Dermis blood vessel endothelial cell (primary cell): ENCODE measurements at regions not wholly inside any gene's neighbourhood (a gene's known extent, or its start where the extent isn't known, plus 50 kb on each side); places are given as distances from the start of the nearest gene placed in this dataset.

Source experiments
- DNase-seq: peaks from one replicate; pipeline ENCODE4 v3.0.0; 2010

- DNase-seq, result no peak
Observed at GRCh38 chr6:121835662-121836061, 400.2 kb downstream of the GJA1 start.

GRCh38 chr6:121837545-121838229 is 402.2 kb downstream of the GJA1 start:
- no peak for DNase-seq

GRCh38 chr6:121838842-121839241 is 403.4 kb downstream of the GJA1 start:
- no peak for DNase-seq

- peak; percentile 41 for DNase-seq
Observed at GRCh38 chr6:121839896-121840295, 404.4 kb downstream of the GJA1 start.

- DNase-seq, result no peak
Observed at GRCh38 chr6:121844898-121845297, 409.5 kb downstream of the GJA1 start.

- DNase-seq, result peak; percentile 38
Observed at GRCh38 chr6:121847806-121848522, 412.5 kb downstream of the GJA1 start.

GRCh38 chr6:121848523-121849255 is 413.2 kb downstream of the GJA1 start:
- peak; percentile 14 for DNase-seq

- DNase-seq, result peak; percentile 92
Observed at GRCh38 chr6:121849477-121849876, 414.0 kb downstream of the GJA1 start.

- DNase-seq, result no peak
Observed at GRCh38 chr6:121851056-121851455, 415.6 kb downstream of the GJA1 start.

- DNase-seq, result no peak
Observed at GRCh38 chr6:121853686-121854085, 418.2 kb downstream of the GJA1 start.

- no peak for DNase-seq
Observed at GRCh38 chr6:121855521-121855920, 420.1 kb downstream of the GJA1 start.

GRCh38 chr6:121856296-121856695 is 420.9 kb downstream of the GJA1 start:
- DNase-seq, result no peak

- no peak for DNase-seq
Observed at GRCh38 chr6:121857551-121857950, 422.1 kb downstream of the GJA1 start.

- DNase-seq, result no peak
Observed at GRCh38 chr6:121858310-121858709, 422.9 kb downstream of the GJA1 start.

- no peak for DNase-seq
Observed at GRCh38 chr6:121858986-121859385, 423.5 kb downstream of the GJA1 start.

- no peak for DNase-seq
Observed at GRCh38 chr6:121865811-121866210, 430.4 kb downstream of the GJA1 start.

- DNase-seq, result no peak
Observed at GRCh38 chr6:121867095-121867494, 431.6 kb downstream of the GJA1 start.

GRCh38 chr6:121868206-121868605 is 432.8 kb downstream of the GJA1 start:
- DNase-seq, result no peak

GRCh38 chr6:121873595-121873994 is 438.1 kb downstream of the GJA1 start:
- DNase-seq, result no peak

GRCh38 chr6:121876721-121877120 is 441.3 kb downstream of the GJA1 start:
- no peak for DNase-seq

GRCh38 chr6:121879149-121879548 is 443.7 kb downstream of the GJA1 start:
- DNase-seq, result no peak

GRCh38 chr6:121880831-121881230 is 445.4 kb downstream of the GJA1 start:
- DNase-seq, result no peak

GRCh38 chr6:121881974-121882667 is 446.7 kb downstream of the GJA1 start:
- DNase-seq, result no peak
